Endothelial cell of umbilical vein (primary cell): ENCODE measurements at regions not wholly inside any gene's neighbourhood (a gene's known extent, or its start where the extent isn't known, plus 50 kb on each side); places are given as distances from the start of the nearest gene placed in this dataset.
A peak's percentile ranks its signal among the peaks of the same experiment; 100 is the strongest.

ENCODE experiments used
- BruUV-seq: library from RNA; stranded (reverse); fragments of 400-500 nt; replicated peaks from 2 replicates; lab custom pipeline; 2021; lab: Mats Ljungman, UMichigan
- CTCF ChIA-PET: fragments of 300-600, 350-600 bp; sonication (Branson Sonifier 250); formaldehyde crosslinking; loops from one replicate; lab custom pipeline; 2021; ENCODE audit warnings: antibody characterized with exemption, inconsistent platforms; lab: Charles Lee
- POLR2A ChIA-PET: fragments of 300-600, 350-600 bp; sonication (Branson Sonifier 250); formaldehyde crosslinking; loops from one replicate; lab custom pipeline; 2021; ENCODE audit warnings: antibody characterized with exemption, inconsistent platforms; lab: Charles Lee
- DNase-seq: peaks from one replicate; pipeline ENCODE4 v3.0.0-alpha.2; 2011; ENCODE audit warnings: low read depth, low spot score
- FAIRE-seq: peaks from 2 replicates; lab custom pipeline; 2011; peaks lifted over from hg19 to GRCh38; lab: Jason Lieb, UNC
- H2AFZ ChIP-seq: 2 replicates; pipeline ENCODE4 v1.6.0; 2012; ENCODE audit warnings: low read depth, low read length, control low read depth, inconsistent platforms
- H3K27ac ChIP-seq: 2 replicates; pipeline ENCODE4 v1.5.1; 2011; ENCODE audit warnings: low read depth, mild to moderate bottlenecking, control low read depth, low read length, moderate library complexity; ENCODE audit not compliant: insufficient read depth
- H3K27me3 ChIP-seq, 2 experiments: 2 replicates each; pipeline versions ENCODE4 v1.6.0 to v1.6.1; 2011; ENCODE audit warnings: low read length in 2 of 2, mixed read lengths in 1 of 2; ENCODE audit not compliant: control insufficient read depth in 2 of 2, insufficient read depth in 2 of 2
- H3K36me3 ChIP-seq, 2 experiments: 2 replicates in 1 of 2; 3 replicates in 1 of 2; pipeline ENCODE4 v1.5.1; 2011; ENCODE audit warnings: low read length in 2 of 2, mild to moderate bottlenecking in 1 of 2, moderate library complexity in 1 of 2; ENCODE audit not compliant: control insufficient read depth in 2 of 2, insufficient read depth in 2 of 2; ENCODE audit errors: extremely low read depth in 1 of 2
- H3K4me1 ChIP-seq: 3 replicates; pipeline ENCODE4 v1.5.1; 2011; ENCODE audit warnings: mild to moderate bottlenecking, low read length; ENCODE audit not compliant: control insufficient read depth, insufficient read depth; ENCODE audit errors: extremely low read depth
- H3K4me2 ChIP-seq: 2 replicates; pipeline ENCODE4 v1.6.1; 2011; ENCODE audit warnings: low read length, control low read depth, mixed read lengths; ENCODE audit not compliant: insufficient read depth
- H3K4me3 ChIP-seq, 3 experiments: fragments of 200-600 bp in 1 of 3; sonication (generic), shearing (Covaris generic) in 1 of 3; replicated peaks in 1 of 3; 2 replicates each; pipeline ENCODE4 v1.5.1; 2011 to 2016; ENCODE audit warnings: control low read depth in 3 of 3, low read length in 3 of 3, mild to moderate bottlenecking in 2 of 3, inconsistent platforms in 1 of 3, low read depth in 1 of 3, moderate library complexity in 1 of 3; ENCODE audit not compliant: insufficient read depth in 1 of 3
- H3K79me2 ChIP-seq: 2 replicates; pipeline ENCODE4 v1.6.0; 2012; ENCODE audit warnings: low read length, inconsistent platforms; ENCODE audit not compliant: control insufficient read depth, insufficient read depth
- H3K9ac ChIP-seq: replicated peaks from 2 replicates; pipeline ENCODE3; 2011; ENCODE audit warnings: low read length, control low read depth; ENCODE audit not compliant: insufficient read depth; ENCODE audit errors: extremely low read depth
- H3K9me1 ChIP-seq: replicated peaks from 3 replicates; pipeline ENCODE4 v1.6.0; 2011; ENCODE audit warnings: mild to moderate bottlenecking, low read length; ENCODE audit not compliant: control insufficient read depth, insufficient read depth; ENCODE audit errors: extremely low read depth
- H3K9me3 ChIP-seq: replicated peaks from 2 replicates; pipeline ENCODE4 v1.5.1; 2012; ENCODE audit warnings: low read length, inconsistent platforms; ENCODE audit not compliant: control insufficient read depth, insufficient read depth
- H4K20me1 ChIP-seq: replicated peaks from 2 replicates; pipeline ENCODE3; 2011; ENCODE audit warnings: mild to moderate bottlenecking, low read length; ENCODE audit not compliant: control insufficient read depth, insufficient read depth; ENCODE audit errors: extremely low read depth
- CTCF ChIP-seq, 2 donors: IDR thresholded peaks; 1 replicate in 1 of 2; 2 replicates in 1 of 2; pipeline ENCODE4 v1.5.1; 2011; ENCODE audit warnings: low read length in 2 of 2, mild to moderate bottlenecking in 2 of 2, moderate library complexity in 2 of 2, control low read depth in 1 of 2, inconsistent platforms in 1 of 2, low read depth in 1 of 2; ENCODE audit not compliant: insufficient read depth in 1 of 2; ENCODE audit errors: extremely low read depth in 1 of 2
- EZH2 ChIP-seq: IDR thresholded peaks from 2 replicates; pipeline ENCODE4 v1.6.1; 2012; ENCODE audit warnings: borderline replicate concordance, low read depth, mild to moderate bottlenecking, moderate library complexity, low read length, inconsistent platforms; ENCODE audit not compliant: severe bottlenecking
- FOS ChIP-seq: IDR thresholded peaks from 2 replicates; pipeline ENCODE4 v1.6.1; 2011; ENCODE audit warnings: mild to moderate bottlenecking, low read length, moderate library complexity, borderline replicate concordance; ENCODE audit not compliant: insufficient read depth
- GATA2 ChIP-seq: IDR thresholded peaks from 2 replicates; pipeline ENCODE4 v1.7.0; 2011; ENCODE audit warnings: low read depth, mild to moderate bottlenecking, moderate library complexity, mixed read lengths, low read length; ENCODE audit not compliant: insufficient read length, insufficient read depth
- JUN ChIP-seq: IDR thresholded peaks from 2 replicates; pipeline ENCODE4 v1.6.1; 2011; ENCODE audit warnings: borderline replicate concordance, low read depth; ENCODE audit not compliant: insufficient read length, insufficient read depth
- MAX ChIP-seq: IDR thresholded peaks from 2 replicates; pipeline ENCODE4 v1.6.1; 2011; ENCODE audit not compliant: insufficient read depth, insufficient read length
- MYC ChIP-seq: IDR thresholded peaks from one replicate; pipeline ENCODE4 v1.6.1; 2011; ENCODE audit warnings: mild to moderate bottlenecking, low read depth, low read length
- POLR2A ChIP-seq: IDR thresholded peaks from 2 replicates; pipeline ENCODE4 v1.6.1; 2012; ENCODE audit warnings: low read depth, mild to moderate bottlenecking, control low read depth, low read length
- POLR2AphosphoS5 ChIP-seq: IDR thresholded peaks from 2 replicates; pipeline ENCODE4 v1.6.1; 2012; ENCODE audit warnings: low read depth, mild to moderate bottlenecking, control low read depth, low read length, moderate library complexity; ENCODE audit not compliant: insufficient read depth
- dilution Hi-C: fragments of 300-500 bp; cut with MboI; formaldehyde crosslinking; loops from one replicate; pipeline ENCODE4 v1.15.0; 2019; ENCODE audit warnings: low sequenced_read_pairs; ENCODE audit not compliant: extremely low pct_ligation_motif_present
- intact Hi-C: fragments of 100-400 bp; cut with micrococcal nuclease; formaldehyde crosslinking; loops from one replicate; pipeline ENCODE4 v1.10.0; 2022

GRCh38 chr16:27665881-27666280 is 115.9 kb downstream of the KATNIP start:
- no peaks in the 10 kb centered on the region for H3K9me3 ChIP-seq
- H3K9me1 ChIP-seq = no peaks in the 10 kb centered on the region
- no peaks in the 10 kb centered on the region for H3K36me3 ChIP-seq
- no peak overlapping the region for H3K27ac ChIP-seq
- H3K4me3 ChIP-seq = no peak overlapping the region
- no peak overlapping the region for H2AFZ ChIP-seq
- CTCF ChIA-PET = no interaction called here
- intact Hi-C loops (no loop called here), dilution Hi-C loops (no loop called here)
- POLR2A ChIA-PET = no interaction called here
- no peaks in the 10 kb centered on the region for H3K4me1 ChIP-seq
- no peaks in the 10 kb centered on the region for H3K27me3 ChIP-seq
- H3K79me2 ChIP-seq = no peaks in the 10 kb centered on the region
- no peak for TF ChIP-seq MAX
- TF ChIP-seq POLR2AphosphoS5 = no peak
- no peak for TF ChIP-seq CTCF (IDR thresholded peaks at IDR 0.05; ENCODE audit: extremely low read depth in 1 of 2, insufficient read depth in 1 of 2, low read depth in 1 of 2, low read length in 2 of 2)
- no peak for TF ChIP-seq JUN
- TF ChIP-seq FOS = no peak
- TF ChIP-seq EZH2 = no peak
- TF ChIP-seq GATA2 = no peak
- TF ChIP-seq POLR2A = no peak
- TF ChIP-seq MYC = no peak
- DNase-seq = peak; percentile 13
- no peaks in the 10 kb centered on the region for H4K20me1 ChIP-seq
- BruUV-seq = no TSS peak
- no peak for FAIRE-seq
- H3K9ac ChIP-seq = no peak overlapping the region
- no peak overlapping the region for H3K4me2 ChIP-seq
